GM23338 (cell line): ENCODE measurements at regions not wholly inside any gene's neighbourhood (a gene's known extent, or its start where the extent isn't known, plus 50 kb on each side); places are given as distances from the start of the nearest gene placed in this dataset.

ENCODE experiments used
- ATAC-seq: fragments of 200-7000 bp; cut with Tn5 transposase; 3 replicates; pipeline ENCODE4 v1.9.1; 2020
- DNase-seq: peaks from one replicate; pipeline ENCODE4 v3.0.0-alpha.2; 2015; ENCODE audit warnings: low spot score
- H2AFZ ChIP-seq: fragments of 200-600 bp; sonication (generic); 2 replicates; pipeline ENCODE4 v1.8.0; 2016; ENCODE audit warnings: antibody characterized with exemption, mild to moderate bottlenecking, moderate library complexity
- H3F3A ChIP-seq: fragments of 200-600 bp; sonication (generic); replicated peaks from 2 replicates; pipeline ENCODE4 v1.8.0; 2017; ENCODE audit warnings: antibody characterized with exemption, mixed run types, low read depth
- H3K27ac ChIP-seq: fragments of 200-600 bp; sonication (generic); 2 replicates; pipeline ENCODE4 v1.6.1; 2016; ENCODE audit warnings: low read depth
- H3K27me3 ChIP-seq: fragments of 200-600 bp; sonication (generic); 2 replicates; pipeline ENCODE4 v1.8.0; 2016; ENCODE audit warnings: mild to moderate bottlenecking, mixed run types, moderate library complexity; ENCODE audit not compliant: insufficient read depth
- H3K36me3 ChIP-seq: fragments of 200-600 bp; sonication (generic); 2 replicates; pipeline ENCODE4 v1.8.0; 2016; ENCODE audit warnings: mild to moderate bottlenecking; ENCODE audit not compliant: insufficient read depth
- H3K4me1 ChIP-seq: fragments of 200-600 bp; sonication (generic); 2 replicates; pipeline ENCODE4 v1.8.0; 2016; ENCODE audit warnings: mild to moderate bottlenecking, moderate library complexity; ENCODE audit not compliant: insufficient read depth
- H3K4me2 ChIP-seq: fragments of 200-600 bp; sonication (generic); 2 replicates; pipeline ENCODE4 v1.7.1; 2017; ENCODE audit warnings: mixed run types
- H3K4me3 ChIP-seq: fragments of 200-600 bp; sonication (generic); 2 replicates; pipeline ENCODE4 v1.6.1; 2016; ENCODE audit warnings: mixed run types
- H3K79me2 ChIP-seq: fragments of 200-600 bp; sonication (generic); replicated peaks from 2 replicates; pipeline ENCODE4 v1.8.0; 2017; ENCODE audit warnings: mild to moderate bottlenecking; ENCODE audit not compliant: insufficient read depth
- H3K9me2 ChIP-seq: fragments of 200-600 bp; sonication (generic); 2 replicates; pipeline ENCODE4 v1.8.0; 2017; ENCODE audit not compliant: insufficient read depth
- H4K20me1 ChIP-seq: fragments of 200-600 bp; sonication (generic); replicated peaks from 2 replicates; pipeline ENCODE4 v1.8.0; 2017; ENCODE audit warnings: mild to moderate bottlenecking; ENCODE audit not compliant: insufficient read depth
- H3K27ac Mint-ChIP-seq: 2 replicates; pipeline ENCODE4 v1.8.0; 2020; ENCODE audit warnings: inconsistent platforms, mild to moderate bottlenecking, moderate library complexity, mixed read lengths
- H3K27me3 Mint-ChIP-seq: 3 replicates; pipeline ENCODE4 v1.8.0; 2022; ENCODE audit warnings: low read depth, mild to moderate bottlenecking, moderate library complexity, mixed read lengths, inconsistent platforms; ENCODE audit not compliant: insufficient read depth, poor library complexity
- H3K36me3 Mint-ChIP-seq: 3 replicates; pipeline ENCODE4 v1.8.0; 2021; ENCODE audit warnings: low read depth, mild to moderate bottlenecking, inconsistent platforms, moderate library complexity, mixed read lengths
- H3K4me1 Mint-ChIP-seq: 3 replicates; pipeline ENCODE4 v1.8.0; 2020; ENCODE audit warnings: mild to moderate bottlenecking, inconsistent platforms, mixed read lengths
- H3K4me3 Mint-ChIP-seq: 3 replicates; pipeline ENCODE4 v1.8.0; 2021; ENCODE audit warnings: moderate library complexity, mild to moderate bottlenecking, inconsistent platforms, mixed read lengths
- H3K9me3 Mint-ChIP-seq: 3 replicates; pipeline ENCODE4 v1.8.0; 2020; ENCODE audit warnings: moderate library complexity, mild to moderate bottlenecking, inconsistent platforms, mixed read lengths
- CREB1 ChIP-seq: fragments of 250-450 bp; sonication (Bioruptor Pico); IDR thresholded peaks from 2 replicates; pipeline ENCODE4 v1.5.0; 2020; ENCODE audit warnings: low read depth, mild to moderate bottlenecking, moderate library complexity
- EZH2 ChIP-seq: fragments of 200-600 bp; sonication (generic); IDR thresholded peaks from one replicate; pipeline ENCODE4 v1.8.0; 2017; ENCODE audit warnings: antibody characterized with exemption, mild to moderate bottlenecking, low read depth; ENCODE audit not compliant: unreplicated experiment
- EZH2phosphoT487 ChIP-seq: fragments of 200-600 bp; sonication (generic); IDR thresholded peaks from one replicate; pipeline ENCODE4 v1.8.1; 2018; ENCODE audit warnings: antibody characterized with exemption; ENCODE audit not compliant: unreplicated experiment
- JUNB ChIP-seq: IDR thresholded peaks from one replicate; pipeline ENCODE4 v1.6.1; 2016; ENCODE audit warnings: antibody characterized with exemption; ENCODE audit not compliant: unreplicated experiment
- NANOG ChIP-seq: IDR thresholded peaks from 2 replicates; pipeline ENCODE4 v1.6.1; 2016; ENCODE audit warnings: antibody characterized with exemption, borderline replicate concordance
- POLR2AphosphoS5 ChIP-seq: IDR thresholded peaks from 2 replicates; pipeline ENCODE4 v1.6.1; 2016; ENCODE audit warnings: antibody characterized with exemption, low read depth
- STAT1 ChIP-seq: IDR thresholded peaks from one replicate; pipeline ENCODE4 v1.6.1; 2016; ENCODE audit warnings: antibody characterized with exemption; ENCODE audit not compliant: unreplicated experiment
- ZNF114 ChIP-seq: fragments of 250-450 bp; sonication (Bioruptor Pico); IDR thresholded peaks from 2 replicates; pipeline ENCODE4 v1.5.0; 2020; ENCODE audit warnings: mild to moderate bottlenecking, moderate library complexity
- ZNF331 ChIP-seq: fragments of 250-450 bp; sonication (Bioruptor Pico); IDR thresholded peaks from 2 replicates; pipeline ENCODE4 v1.5.0; 2020; ENCODE audit warnings: low read depth, mild to moderate bottlenecking, moderate library complexity
- TF ChIP-seq, protein P1 (sequence below): IDR thresholded peaks from 2 replicates; pipeline ENCODE4 v1.6.1; 2016; ENCODE audit warnings: antibody characterized with exemption
- TF ChIP-seq, protein P2 (sequence below): IDR thresholded peaks from one replicate; pipeline ENCODE4 v1.6.1; 2018; ENCODE audit warnings: antibody characterized with exemption; ENCODE audit not compliant: unreplicated experiment
- TF ChIP-seq, protein P3 (sequence below), 2 experiments: fragments of 200-600 bp in 1 of 2; sonication (generic) in 1 of 2; conservative IDR thresholded peaks; 2 replicates each; pipeline versions ENCODE4 v1.5.1 to v1.6.1; 2016 to 2017; ENCODE audit warnings: antibody characterized with exemption in 2 of 2, low read depth in 2 of 2, mild to moderate bottlenecking in 2 of 2, moderate library complexity in 1 of 2
- TF ChIP-seq, protein P4 (sequence below): fragments of 250-450 bp; sonication (Bioruptor Pico); IDR thresholded peaks from 2 replicates; pipeline ENCODE4 v1.5.0; 2020; ENCODE audit warnings: mild to moderate bottlenecking, moderate library complexity

DNA sequence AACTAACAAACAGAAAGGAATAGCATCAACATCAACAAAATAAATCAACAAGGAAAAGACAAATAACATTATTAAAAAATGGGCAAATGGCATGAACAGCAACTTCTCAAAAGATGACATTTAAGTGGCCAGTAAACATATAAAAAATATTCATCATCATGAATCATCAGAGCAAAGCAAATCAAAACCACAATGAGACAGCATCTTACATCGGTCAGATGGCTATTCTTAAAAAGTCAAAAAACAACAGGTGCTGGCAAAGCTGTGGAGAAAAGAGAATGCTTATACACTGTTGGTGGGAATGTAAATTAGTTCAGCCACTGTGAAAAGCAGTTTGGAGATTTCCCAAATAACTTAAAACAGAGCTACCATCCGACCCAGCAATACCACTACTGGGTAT lies 327.1 kb downstream of the CMPK2 start:
- H3K36me3 ChIP-seq, result no peaks in the 10 kb centered on the region
- peaks cover 56% of the 10 kb centered on the region for H3K9me3 Mint-ChIP-seq
- H3K27ac ChIP-seq, result no peak overlapping the region
- TF ChIP-seq ZNF331 (CRISPR knock-in tag) (no peak), STAT1 (no peak), CREB1 (CRISPR knock-in tag) (no peak), EZH2phosphoT487 (no peak), NANOG (no peak), EZH2 (no peak), POLR2AphosphoS5 (no peak), JUNB (no peak), ZNF114 (CRISPR knock-in tag) (no peak)
- TF ChIP-seq, protein P1, sequence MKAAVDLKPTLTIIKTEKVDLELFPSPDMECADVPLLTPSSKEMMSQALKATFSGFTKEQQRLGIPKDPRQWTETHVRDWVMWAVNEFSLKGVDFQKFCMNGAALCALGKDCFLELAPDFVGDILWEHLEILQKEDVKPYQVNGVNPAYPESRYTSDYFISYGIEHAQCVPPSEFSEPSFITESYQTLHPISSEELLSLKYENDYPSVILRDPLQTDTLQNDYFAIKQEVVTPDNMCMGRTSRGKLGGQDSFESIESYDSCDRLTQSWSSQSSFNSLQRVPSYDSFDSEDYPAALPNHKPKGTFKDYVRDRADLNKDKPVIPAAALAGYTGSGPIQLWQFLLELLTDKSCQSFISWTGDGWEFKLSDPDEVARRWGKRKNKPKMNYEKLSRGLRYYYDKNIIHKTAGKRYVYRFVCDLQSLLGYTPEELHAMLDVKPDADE, result no peak
- TF ChIP-seq, protein P2, sequence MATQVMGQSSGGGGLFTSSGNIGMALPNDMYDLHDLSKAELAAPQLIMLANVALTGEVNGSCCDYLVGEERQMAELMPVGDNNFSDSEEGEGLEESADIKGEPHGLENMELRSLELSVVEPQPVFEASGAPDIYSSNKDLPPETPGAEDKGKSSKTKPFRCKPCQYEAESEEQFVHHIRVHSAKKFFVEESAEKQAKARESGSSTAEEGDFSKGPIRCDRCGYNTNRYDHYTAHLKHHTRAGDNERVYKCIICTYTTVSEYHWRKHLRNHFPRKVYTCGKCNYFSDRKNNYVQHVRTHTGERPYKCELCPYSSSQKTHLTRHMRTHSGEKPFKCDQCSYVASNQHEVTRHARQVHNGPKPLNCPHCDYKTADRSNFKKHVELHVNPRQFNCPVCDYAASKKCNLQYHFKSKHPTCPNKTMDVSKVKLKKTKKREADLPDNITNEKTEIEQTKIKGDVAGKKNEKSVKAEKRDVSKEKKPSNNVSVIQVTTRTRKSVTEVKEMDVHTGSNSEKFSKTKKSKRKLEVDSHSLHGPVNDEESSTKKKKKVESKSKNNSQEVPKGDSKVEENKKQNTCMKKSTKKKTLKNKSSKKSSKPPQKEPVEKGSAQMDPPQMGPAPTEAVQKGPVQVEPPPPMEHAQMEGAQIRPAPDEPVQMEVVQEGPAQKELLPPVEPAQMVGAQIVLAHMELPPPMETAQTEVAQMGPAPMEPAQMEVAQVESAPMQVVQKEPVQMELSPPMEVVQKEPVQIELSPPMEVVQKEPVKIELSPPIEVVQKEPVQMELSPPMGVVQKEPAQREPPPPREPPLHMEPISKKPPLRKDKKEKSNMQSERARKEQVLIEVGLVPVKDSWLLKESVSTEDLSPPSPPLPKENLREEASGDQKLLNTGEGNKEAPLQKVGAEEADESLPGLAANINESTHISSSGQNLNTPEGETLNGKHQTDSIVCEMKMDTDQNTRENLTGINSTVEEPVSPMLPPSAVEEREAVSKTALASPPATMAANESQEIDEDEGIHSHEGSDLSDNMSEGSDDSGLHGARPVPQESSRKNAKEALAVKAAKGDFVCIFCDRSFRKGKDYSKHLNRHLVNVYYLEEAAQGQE, result no peak
- TF ChIP-seq, protein P3, sequence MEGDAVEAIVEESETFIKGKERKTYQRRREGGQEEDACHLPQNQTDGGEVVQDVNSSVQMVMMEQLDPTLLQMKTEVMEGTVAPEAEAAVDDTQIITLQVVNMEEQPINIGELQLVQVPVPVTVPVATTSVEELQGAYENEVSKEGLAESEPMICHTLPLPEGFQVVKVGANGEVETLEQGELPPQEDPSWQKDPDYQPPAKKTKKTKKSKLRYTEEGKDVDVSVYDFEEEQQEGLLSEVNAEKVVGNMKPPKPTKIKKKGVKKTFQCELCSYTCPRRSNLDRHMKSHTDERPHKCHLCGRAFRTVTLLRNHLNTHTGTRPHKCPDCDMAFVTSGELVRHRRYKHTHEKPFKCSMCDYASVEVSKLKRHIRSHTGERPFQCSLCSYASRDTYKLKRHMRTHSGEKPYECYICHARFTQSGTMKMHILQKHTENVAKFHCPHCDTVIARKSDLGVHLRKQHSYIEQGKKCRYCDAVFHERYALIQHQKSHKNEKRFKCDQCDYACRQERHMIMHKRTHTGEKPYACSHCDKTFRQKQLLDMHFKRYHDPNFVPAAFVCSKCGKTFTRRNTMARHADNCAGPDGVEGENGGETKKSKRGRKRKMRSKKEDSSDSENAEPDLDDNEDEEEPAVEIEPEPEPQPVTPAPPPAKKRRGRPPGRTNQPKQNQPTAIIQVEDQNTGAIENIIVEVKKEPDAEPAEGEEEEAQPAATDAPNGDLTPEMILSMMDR (conservative IDR thresholded peaks at IDR 0.05; ENCODE audit: low read depth in 2 of 2), result no peak
- TF ChIP-seq, protein P4, sequence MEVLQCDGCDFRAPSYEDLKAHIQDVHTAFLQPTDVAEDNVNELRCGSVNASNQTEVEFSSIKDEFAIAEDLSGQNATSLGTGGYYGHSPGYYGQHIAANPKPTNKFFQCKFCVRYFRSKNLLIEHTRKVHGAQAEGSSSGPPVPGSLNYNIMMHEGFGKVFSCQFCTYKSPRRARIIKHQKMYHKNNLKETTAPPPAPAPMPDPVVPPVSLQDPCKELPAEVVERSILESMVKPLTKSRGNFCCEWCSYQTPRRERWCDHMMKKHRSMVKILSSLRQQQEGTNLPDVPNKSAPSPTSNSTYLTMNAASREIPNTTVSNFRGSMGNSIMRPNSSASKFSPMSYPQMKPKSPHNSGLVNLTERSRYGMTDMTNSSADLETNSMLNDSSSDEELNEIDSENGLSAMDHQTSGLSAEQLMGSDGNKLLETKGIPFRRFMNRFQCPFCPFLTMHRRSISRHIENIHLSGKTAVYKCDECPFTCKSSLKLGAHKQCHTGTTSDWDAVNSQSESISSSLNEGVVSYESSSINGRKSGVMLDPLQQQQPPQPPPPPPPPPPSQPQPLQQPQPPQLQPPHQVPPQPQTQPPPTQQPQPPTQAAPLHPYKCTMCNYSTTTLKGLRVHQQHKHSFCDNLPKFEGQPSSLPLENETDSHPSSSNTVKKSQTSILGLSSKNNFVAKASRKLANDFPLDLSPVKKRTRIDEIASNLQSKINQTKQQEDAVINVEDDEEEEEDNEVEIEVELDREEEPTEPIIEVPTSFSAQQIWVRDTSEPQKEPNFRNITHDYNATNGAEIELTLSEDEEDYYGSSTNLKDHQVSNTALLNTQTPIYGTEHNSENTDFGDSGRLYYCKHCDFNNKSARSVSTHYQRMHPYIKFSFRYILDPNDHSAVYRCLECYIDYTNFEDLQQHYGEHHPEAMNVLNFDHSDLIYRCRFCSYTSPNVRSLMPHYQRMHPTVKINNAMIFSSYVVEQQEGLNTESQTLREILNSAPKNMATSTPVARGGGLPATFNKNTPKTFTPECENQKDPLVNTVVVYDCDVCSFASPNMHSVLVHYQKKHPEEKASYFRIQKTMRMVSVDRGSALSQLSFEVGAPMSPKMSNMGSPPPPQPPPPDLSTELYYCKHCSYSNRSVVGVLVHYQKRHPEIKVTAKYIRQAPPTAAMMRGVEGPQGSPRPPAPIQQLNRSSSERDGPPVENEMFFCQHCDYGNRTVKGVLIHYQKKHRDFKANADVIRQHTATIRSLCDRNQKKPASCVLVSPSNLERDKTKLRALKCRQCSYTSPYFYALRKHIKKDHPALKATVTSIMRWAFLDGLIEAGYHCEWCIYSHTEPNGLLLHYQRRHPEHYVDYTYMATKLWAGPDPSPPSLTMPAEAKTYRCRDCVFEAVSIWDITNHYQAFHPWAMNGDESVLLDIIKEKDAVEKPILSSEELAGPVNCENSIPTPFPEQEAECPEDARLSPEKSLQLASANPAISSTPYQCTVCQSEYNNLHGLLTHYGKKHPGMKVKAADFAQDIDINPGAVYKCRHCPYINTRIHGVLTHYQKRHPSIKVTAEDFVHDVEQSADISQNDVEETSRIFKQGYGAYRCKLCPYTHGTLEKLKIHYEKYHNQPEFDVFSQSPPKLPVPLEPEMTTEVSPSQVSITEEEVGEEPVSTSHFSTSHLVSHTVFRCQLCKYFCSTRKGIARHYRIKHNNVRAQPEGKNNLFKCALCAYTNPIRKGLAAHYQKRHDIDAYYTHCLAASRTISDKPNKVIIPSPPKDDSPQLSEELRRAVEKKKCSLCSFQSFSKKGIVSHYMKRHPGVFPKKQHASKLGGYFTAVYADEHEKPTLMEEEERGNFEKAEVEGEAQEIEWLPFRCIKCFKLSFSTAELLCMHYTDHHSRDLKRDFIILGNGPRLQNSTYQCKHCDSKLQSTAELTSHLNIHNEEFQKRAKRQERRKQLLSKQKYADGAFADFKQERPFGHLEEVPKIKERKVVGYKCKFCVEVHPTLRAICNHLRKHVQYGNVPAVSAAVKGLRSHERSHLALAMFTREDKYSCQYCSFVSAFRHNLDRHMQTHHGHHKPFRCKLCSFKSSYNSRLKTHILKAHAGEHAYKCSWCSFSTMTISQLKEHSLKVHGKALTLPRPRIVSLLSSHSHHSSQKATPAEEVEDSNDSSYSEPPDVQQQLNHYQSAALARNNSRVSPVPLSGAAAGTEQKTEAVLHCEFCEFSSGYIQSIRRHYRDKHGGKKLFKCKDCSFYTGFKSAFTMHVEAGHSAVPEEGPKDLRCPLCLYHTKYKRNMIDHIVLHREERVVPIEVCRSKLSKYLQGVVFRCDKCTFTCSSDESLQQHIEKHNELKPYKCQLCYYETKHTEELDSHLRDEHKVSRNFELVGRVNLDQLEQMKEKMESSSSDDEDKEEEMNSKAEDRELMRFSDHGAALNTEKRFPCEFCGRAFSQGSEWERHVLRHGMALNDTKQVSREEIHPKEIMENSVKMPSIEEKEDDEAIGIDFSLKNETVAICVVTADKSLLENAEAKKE, result no peak
- H3K4me1 ChIP-seq, result peaks cover 19% of the 10 kb centered on the region; the same call in 1 of the 2 replicates
- H3K4me2 ChIP-seq, result no peak overlapping the region
- H3K4me3 Mint-ChIP-seq, result no peak overlapping the region
- no peaks in the 10 kb centered on the region for H3K79me2 ChIP-seq
- no peaks in the 10 kb centered on the region for H3K9me2 ChIP-seq
- H3K4me3 ChIP-seq, result no peak overlapping the region
- H3K27ac Mint-ChIP-seq, result no peak overlapping the region
- H2AFZ ChIP-seq, result no peak overlapping the region
- no peaks in the 10 kb centered on the region for H3K27me3 ChIP-seq
- peaks cover 14% of the 10 kb centered on the region for H3K4me1 Mint-ChIP-seq
- H4K20me1 ChIP-seq, result no peaks in the 10 kb centered on the region
- ATAC-seq (no peak), DNase-seq (no peak)
- no peaks in the 10 kb centered on the region for H3F3A ChIP-seq
- H3K36me3 Mint-ChIP-seq, result no peaks in the 10 kb centered on the region; the same call in 2 of the 3 replicates
- H3K27me3 Mint-ChIP-seq, result peaks cover 9% of the 10 kb centered on the region
